ENCODE measurements at regions not wholly inside any gene's neighbourhood (a gene's known extent, or its start where the extent isn't known, plus 50 kb on each side); places are given as distances from the start of the nearest gene placed in this dataset.
"Not testable (repeated sequence)": the region's sequence is repeated elsewhere in the genome, so short reads cannot be mapped to it uniquely, and the experiment has no call there.

GRCh38 chr20:29115097-29115496, 2142.4 kb upstream of the DEFB115 start:
- not testable (repeated sequence) for H3K4me3 ChIP-seq (ENCODE audit: low read length); DNase-seq (ENCODE audit: low read depth, low spot score)

- DNase-seq (ENCODE audit: low read depth, low spot score), result no peak
These were observed 2138.3 kb upstream of the DEFB115 start for GRCh38 chr20:29119141-29119540.

GRCh38 chr20:29119684-29120083, 2137.8 kb upstream of the DEFB115 start:
- H3K4me3 ChIP-seq (ENCODE audit: low read length); DNase-seq (ENCODE audit: low read depth, low spot score): not testable (repeated sequence)

More at GRCh38 chr20:29119141-29119540, 2138.3 kb upstream of the DEFB115 start:
- H3K4me3 ChIP-seq (ENCODE audit: low read length), result no peak overlapping the region

GRCh38 chr20:29120088-29120487, 2137.4 kb upstream of the DEFB115 start:
- H3K4me3 ChIP-seq (ENCODE audit: low read length); DNase-seq (ENCODE audit: low read depth, low spot score): not testable (repeated sequence)

DNA sequence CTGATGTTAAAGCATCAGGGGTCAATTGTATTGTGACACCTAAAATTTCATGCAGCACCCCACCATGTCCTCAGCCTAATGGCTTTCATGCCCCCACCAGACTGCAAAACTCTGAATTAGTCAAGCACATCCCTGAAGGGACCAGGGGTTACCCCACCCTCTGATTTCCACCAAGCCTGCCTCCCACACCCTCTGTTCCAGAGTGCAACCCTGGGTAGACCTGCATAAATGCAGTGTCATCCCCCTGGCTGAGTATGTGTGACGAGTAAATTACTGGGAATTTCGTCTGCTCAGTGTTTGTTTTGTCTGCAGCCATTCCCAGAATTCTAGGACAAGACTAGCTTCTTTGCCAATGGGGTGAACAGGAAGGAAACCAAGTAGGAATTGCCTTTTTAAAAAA, 2136.9 kb upstream of the DEFB115 start:
- not testable (repeated sequence) for H3K4me3 ChIP-seq (ENCODE audit: low read length); DNase-seq (ENCODE audit: low read depth, low spot score)

DNA sequence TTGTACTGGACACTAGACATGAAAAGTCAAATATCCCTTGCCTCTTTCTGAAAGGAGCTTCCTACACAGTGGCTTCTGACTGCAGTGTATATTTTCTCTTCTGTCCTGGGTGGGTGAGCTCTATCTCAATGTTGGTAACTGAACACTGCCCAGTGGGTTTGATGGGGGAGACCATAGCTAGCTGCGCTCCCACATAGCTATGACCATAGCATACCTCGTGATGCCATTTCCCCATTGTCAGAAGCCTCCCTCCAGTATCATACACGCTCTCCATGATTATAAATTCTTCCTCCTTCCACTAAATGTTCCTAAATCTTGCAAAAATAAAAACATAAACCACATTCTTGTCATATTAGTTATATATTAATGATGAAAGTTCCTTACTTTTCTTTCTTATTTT, 2134.7 kb upstream of the DEFB115 start:
- H3K4me3 ChIP-seq (ENCODE audit: low read length); DNase-seq (ENCODE audit: low read depth, low spot score): not testable (repeated sequence)

DNA sequence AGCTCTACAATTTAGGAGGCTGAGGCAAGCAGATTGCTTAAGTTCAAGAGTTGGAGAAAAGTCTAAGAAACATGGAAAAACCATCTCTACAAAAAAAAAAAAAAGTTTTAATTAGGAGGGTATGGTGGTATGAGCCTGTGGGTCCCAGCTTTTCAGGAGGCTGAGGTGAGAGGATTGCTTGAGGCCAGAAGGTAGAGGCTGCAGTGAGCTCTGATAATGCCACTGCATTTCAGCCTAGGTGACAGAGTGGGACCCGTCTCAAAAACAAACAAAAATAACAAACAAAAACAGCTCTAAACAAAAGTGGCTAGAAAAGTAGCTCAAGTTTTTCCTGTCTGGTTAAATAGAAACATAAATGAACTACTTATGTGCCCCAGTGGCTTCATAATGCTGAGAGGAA, 2133.6 kb upstream of the DEFB115 start:
- H3K4me3 ChIP-seq (ENCODE audit: low read length), result no peak overlapping the region
- no peak for DNase-seq (ENCODE audit: low read depth, low spot score)
